Panc1 (cell line): ENCODE measurements at regions not wholly inside any gene's neighbourhood (a gene's known extent, or its start where the extent isn't known, plus 50 kb on each side); places are given as distances from the start of the nearest gene placed in this dataset.

Experiments used
- CTCF ChIP-seq: fragments of 450-650 bp; IDR thresholded peaks from 2 replicates; pipeline ENCODE4 v1.5.1; 2017; ENCODE audit warnings: mild to moderate bottlenecking
- POLR2AphosphoS5 ChIP-seq: IDR thresholded peaks from 2 replicates; pipeline ENCODE4 v1.6.1; 2012; ENCODE audit warnings: mild to moderate bottlenecking, low read depth, low read length, moderate library complexity
- REST ChIP-seq, 2 experiments: IDR thresholded peaks; 2 replicates each; pipeline ENCODE4 v1.6.1; 2011 to 2012; ENCODE audit warnings: low read depth in 2 of 2, control low read depth in 1 of 2, low read length in 1 of 2, mild to moderate bottlenecking in 1 of 2, moderate library complexity in 1 of 2; ENCODE audit not compliant: insufficient read depth in 1 of 2
- SIN3A ChIP-seq: IDR thresholded peaks from 2 replicates; pipeline ENCODE4 v1.6.1; 2012; ENCODE audit warnings: low read depth, mild to moderate bottlenecking, low read length, moderate library complexity, borderline replicate concordance; ENCODE audit not compliant: insufficient read depth
- TCF7L2 ChIP-seq: IDR thresholded peaks from 2 replicates; pipeline ENCODE4 v1.6.1; 2011; ENCODE audit warnings: mild to moderate bottlenecking, low read depth, low read length, inconsistent platforms

DNA sequence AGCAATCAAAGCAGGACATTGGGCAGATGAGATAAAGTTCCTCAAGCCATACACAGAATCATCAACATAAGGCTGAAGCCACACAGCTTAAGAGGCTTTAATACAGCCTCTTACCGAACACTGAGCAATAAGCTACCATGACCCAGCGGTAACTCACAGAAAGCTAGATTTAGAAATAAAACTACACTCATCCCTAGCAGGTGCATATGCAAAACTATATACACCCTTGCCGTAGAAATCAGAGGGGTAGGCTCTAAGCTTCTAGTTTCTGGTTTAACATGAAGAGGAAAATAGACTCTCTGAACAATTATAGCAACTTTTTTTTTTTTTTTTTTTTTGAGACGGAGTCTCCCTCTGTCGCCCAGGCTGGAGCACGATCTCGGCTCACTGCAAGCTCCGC is 428.8 kb upstream of the FIGN start:
- no peak for TF ChIP-seq CTCF
- no peak for TF ChIP-seq POLR2AphosphoS5
- TF ChIP-seq REST (IDR thresholded peaks at IDR 0.05; ENCODE audit: insufficient read depth in 1 of 2, low read depth in 2 of 2, low read length in 1 of 2) = no peak
- no peak for TF ChIP-seq TCF7L2
- no peak for TF ChIP-seq SIN3A
